Upper lobe of left lung (tissue), 6 donors: ENCODE measurements at regions not wholly inside any gene's neighbourhood (a gene's known extent, or its start where the extent isn't known, plus 50 kb on each side); places are given as distances from the start of the nearest gene placed in this dataset.

Experiments
- ATAC-seq, 2 donors: fragments of 200-7000 bp; cut with Tn5 transposase; one replicate each; pipeline ENCODE4 v1.9.1; 2022; ENCODE audit warnings: mild to moderate bottlenecking in 2 of 2, moderate library complexity in 2 of 2; ENCODE audit not compliant: low FRiP score in 2 of 2
- DNase-seq, 2 donors: peaks; one replicate each; pipeline ENCODE4 v3.0.0-alpha.2; 2019 to 2020
- H3K27ac ChIP-seq, 4 donors: fragments of 200-600 bp; sonication (generic); one replicate each; pipeline ENCODE4 v1.5.1; 2016 to 2019
- H3K27me3 ChIP-seq, 4 donors: fragments of 200-600 bp; sonication (generic); one replicate each; pipeline ENCODE4 v1.5.1; 2017 to 2019
- H3K36me3 ChIP-seq, 4 donors: fragments of 200-600 bp; sonication (generic); one replicate each; pipeline ENCODE4 v1.5.1; 2016 to 2019
- H3K4me1 ChIP-seq, 4 donors: fragments of 200-600 bp; sonication (generic); one replicate each; pipeline ENCODE4 v1.5.1; 2018 to 2019
- H3K4me3 ChIP-seq, 4 donors: fragments of 200-600 bp; sonication (generic); one replicate each; pipeline ENCODE4 v1.5.1; 2017 to 2019; ENCODE audit warnings: mild to moderate bottlenecking in 2 of 4, moderate library complexity in 1 of 4
- H3K9me3 ChIP-seq, 4 donors: fragments of 200-600 bp; sonication (generic); one replicate each; pipeline ENCODE4 v1.5.1; 2018 to 2019
- CTCF ChIP-seq, 6 experiments: fragments of 450-650 bp in 4 of 6; fragments of 200-600 bp in 2 of 6; sonication (generic) in 2 of 6; IDR thresholded peaks; one replicate each; pipeline ENCODE4 v1.5.1; 2016 to 2019; ENCODE audit warnings: antibody characterized with exemption in 6 of 6
- EP300 ChIP-seq, 4 donors: sonication (generic); formaldehyde crosslinking; IDR thresholded peaks; one replicate each; pipeline ENCODE4 v1.5.1; 2017; ENCODE audit warnings: antibody characterized with exemption in 4 of 4, control low read depth in 2 of 4
- POLR2A ChIP-seq, 4 donors: fragments of 450-650 bp; IDR thresholded peaks; one replicate each; pipeline ENCODE4 v1.5.1; 2016 to 2017; ENCODE audit warnings: antibody characterized with exemption in 4 of 4, mild to moderate bottlenecking in 2 of 4
- POLR2AphosphoS5 ChIP-seq, 2 donors: sonication (generic); formaldehyde crosslinking; IDR thresholded peaks; one replicate each; pipeline ENCODE4 v1.5.1; 2017; ENCODE audit warnings: antibody characterized with exemption in 2 of 2
- WGBS, 2 donors: methylation state at CpG; one replicate each; pipeline ENCODE4 v1.1.5; 2017 to 2018; 5-methylcytosine and 5-hydroxymethylcytosine counted together
- donor health status: DM: no; HTN: no; CAD: no; lungs with moderate emphysema.
- donor health status: DM: no; HTN: yes; CAD: no; lungs with severe emphysema.

- WGBS, 2 donors, result 35 to 44% methylated on average over 4 of the region's 4 CpGs
- no peak for ATAC-seq
Observed at GRCh38 chr14:26835979-26836570, 238.2 kb upstream of the NOVA1 start.

GRCh38 chr14:26839481-26839880 lies 241.6 kb upstream of the NOVA1 start:
- H3K27me3 ChIP-seq, result no peaks in the 10 kb centered on the region
- no peaks in the 10 kb centered on the region for H3K9me3 ChIP-seq
- no peak for DNase-seq
- WGBS, 2 donors, result 50 to 66% methylated on average over 1 of the region's 1 CpG
- peaks cover 0 to 8% (median 5%) of the 10 kb centered on the region in 4 donors for H3K4me1 ChIP-seq
- H3K36me3 ChIP-seq, result no peaks in the 10 kb centered on the region
- H3K4me3 ChIP-seq, result no peak overlapping the region
- TF ChIP-seq POLR2AphosphoS5 (IDR thresholded peaks at IDR 0.05), result no peak
- no peak for TF ChIP-seq EP300 (IDR thresholded peaks at IDR 0.05)
- no peak for TF ChIP-seq POLR2A (IDR thresholded peaks at IDR 0.05)
- TF ChIP-seq CTCF (IDR thresholded peaks at IDR 0.05), result no peak
- H3K27ac ChIP-seq, result no peak overlapping the region
- ATAC-seq, result no peak

More at GRCh38 chr14:26835979-26836570, 238.2 kb upstream of the NOVA1 start:
- no peaks in the 10 kb centered on the region for H3K27me3 ChIP-seq
- no peak for DNase-seq
- peaks cover 0 to 2% (median 0%) of the 10 kb centered on the region in 4 donors for H3K4me1 ChIP-seq
- no peaks in the 10 kb centered on the region for H3K9me3 ChIP-seq
- H3K36me3 ChIP-seq, result no peaks in the 10 kb centered on the region
- H3K27ac ChIP-seq, result no peak overlapping the region
- no peak overlapping the region for H3K4me3 ChIP-seq
- TF ChIP-seq EP300 (IDR thresholded peaks at IDR 0.05), result no peak

- 57 to 65% methylated on average over 4 of the region's 4 CpGs for WGBS, 2 donors
Observed at GRCh38 chr14:26841326-26841725, 243.5 kb upstream of the NOVA1 start.

GRCh38 chr14:26841920-26842741 lies 244.3 kb upstream of the NOVA1 start:
- WGBS, 2 donors, result 49 to 53% methylated on average over 3 of the region's 3 CpGs
- Histone ChIP-seq H3K27ac (peak overlapping the region; percentile 40 to 78 (median 68)), H3K4me1 (peaks cover 0 to 14% (median 5%) of the 10 kb centered on the region in 4 donors), H3K36me3 (no peaks in the 10 kb centered on the region), H3K4me3 (no peak overlapping the region), H3K27me3 (no peaks in the 10 kb centered on the region), H3K9me3 (no peaks in the 10 kb centered on the region)
- DNase-seq (peak in 1 of 2 donors; percentile 66), ATAC-seq (peak; percentile 94 to 96)
- peak in 2 of 4 donors; percentile 75 to 95 for TF ChIP-seq EP300 (IDR thresholded peaks at IDR 0.05)
- peak; percentile 52 to 74 for TF ChIP-seq POLR2AphosphoS5 (IDR thresholded peaks at IDR 0.05)
- TF ChIP-seq CTCF (IDR thresholded peaks at IDR 0.05), result no peak

More at GRCh38 chr14:26841326-26841725, 243.5 kb upstream of the NOVA1 start:
- no peak for ATAC-seq
- no peak for DNase-seq
- H3K4me1 ChIP-seq, result peaks cover 0 to 14% (median 5%) of the 10 kb centered on the region in 4 donors
- no peak overlapping the region for H3K4me3 ChIP-seq
- no peak for TF ChIP-seq EP300 (IDR thresholded peaks at IDR 0.05)
- TF ChIP-seq POLR2AphosphoS5 (IDR thresholded peaks at IDR 0.05), result no peak
- TF ChIP-seq POLR2A (IDR thresholded peaks at IDR 0.05), result no peak
- no peak for TF ChIP-seq CTCF (IDR thresholded peaks at IDR 0.05)
- no peak overlapping the region for H3K27ac ChIP-seq
- H3K36me3 ChIP-seq, result no peaks in the 10 kb centered on the region
- no peaks in the 10 kb centered on the region for H3K9me3 ChIP-seq
- no peaks in the 10 kb centered on the region for H3K27me3 ChIP-seq

GRCh38 chr14:26845151-26845818 lies 247.5 kb upstream of the NOVA1 start:
- ATAC-seq (no peak), DNase-seq (no peak)
- WGBS, 2 donors, result 57 to 58% methylated on average over 6 of the region's 6 CpGs
- Histone ChIP-seq H3K9me3 (no peaks in the 10 kb centered on the region), H3K27ac (no peak overlapping the region), H3K36me3 (no peaks in the 10 kb centered on the region), H3K4me1 (peaks cover 0 to 14% (median 5%) of the 10 kb centered on the region in 4 donors), H3K27me3 (no peaks in the 10 kb centered on the region), H3K4me3 (no peak overlapping the region)
- TF ChIP-seq POLR2AphosphoS5 (IDR thresholded peaks at IDR 0.05) (no peak), CTCF (IDR thresholded peaks at IDR 0.05) (no peak), POLR2A (IDR thresholded peaks at IDR 0.05) (no peak), EP300 (IDR thresholded peaks at IDR 0.05) (no peak)
